NCI-H82 treated with DMSO at 0.1 percent for 48 hours (cell line): ENCODE measurements at regions not wholly inside any gene's neighbourhood (a gene's known extent, or its start where the extent isn't known, plus 50 kb on each side); places are given as distances from the start of the nearest gene placed in this dataset.

ENCODE experiments used
- DNase-seq: peaks from one replicate; lab custom pipeline; 2025; ENCODE audit not compliant: unreplicated experiment; lab: John Stamatoyannopoulos, UW

GRCh38 chr7:145928937-145929336 is 187.7 kb upstream of the CNTNAP2 start:
- DNase-seq, result no peak

- DNase-seq, result no peak
Measured at GRCh38 chr7:145919712-145920111, 196.9 kb upstream of the CNTNAP2 start.

- DNase-seq, result no peak
Measured at GRCh38 chr7:145916776-145917175, 199.8 kb upstream of the CNTNAP2 start.

GRCh38 chr7:145915679-145916078 is 200.9 kb upstream of the CNTNAP2 start:
- DNase-seq, result no peak

GRCh38 chr7:145909991-145910513 is 206.5 kb upstream of the CNTNAP2 start:
- no peak for DNase-seq

- no peak for DNase-seq
Measured at GRCh38 chr7:145903658-145904057, 212.9 kb upstream of the CNTNAP2 start.

- DNase-seq, result no peak
Measured at GRCh38 chr7:145902123-145902522, 214.5 kb upstream of the CNTNAP2 start.

GRCh38 chr7:145899938-145900337 is 216.7 kb upstream of the CNTNAP2 start:
- no peak for DNase-seq

- no peak for DNase-seq
Measured at GRCh38 chr7:145893925-145894535, 222.6 kb upstream of the CNTNAP2 start.

GRCh38 chr7:145884716-145885514 is 231.7 kb upstream of the CNTNAP2 start:
- DNase-seq, result no peak

- no peak for DNase-seq
Measured at GRCh38 chr7:145876376-145876775, 240.2 kb upstream of the CNTNAP2 start.

GRCh38 chr7:145875267-145875666 is 241.3 kb upstream of the CNTNAP2 start:
- DNase-seq, result no peak

GRCh38 chr7:145868935-145869334 is 247.7 kb upstream of the CNTNAP2 start:
- DNase-seq, result no peak

GRCh38 chr7:145862212-145862611 is 254.4 kb upstream of the CNTNAP2 start:
- DNase-seq, result no peak

GRCh38 chr7:145860809-145861208 is 255.8 kb upstream of the CNTNAP2 start:
- DNase-seq, result no peak

- no peak for DNase-seq
Measured at GRCh38 chr7:145850636-145851035, 266.0 kb upstream of the CNTNAP2 start.

GRCh38 chr7:145848691-145849090 is 267.9 kb upstream of the CNTNAP2 start:
- DNase-seq, result no peak

- no peak for DNase-seq
Measured at GRCh38 chr7:145845345-145845744, 271.3 kb upstream of the CNTNAP2 start.

GRCh38 chr7:145839814-145840213 is 276.8 kb upstream of the CNTNAP2 start:
- no peak for DNase-seq

- DNase-seq, result no peak
Measured at GRCh38 chr7:145831616-145832206, 284.9 kb upstream of the CNTNAP2 start.

GRCh38 chr7:145817687-145818086 is 298.9 kb upstream of the CNTNAP2 start:
- no peak for DNase-seq

- no peak for DNase-seq
Measured at GRCh38 chr7:145812218-145812617, 304.4 kb upstream of the CNTNAP2 start.
